ENCODE measurements at regions not wholly inside any gene's neighbourhood (a gene's known extent, or its start where the extent isn't known, plus 50 kb on each side); places are given as distances from the start of the nearest gene placed in this dataset.

GRCh38 chr20:51166489-51166888, 143.6 kb upstream of the KCNG1 start:
- Histone ChIP-seq H3F3A (ENCODE audit: insufficient read depth, low read length) (no peaks in the 10 kb centered on the region), H3K4me2 (ENCODE audit: low read depth, low read length) (no peak overlapping the region)

DNA sequence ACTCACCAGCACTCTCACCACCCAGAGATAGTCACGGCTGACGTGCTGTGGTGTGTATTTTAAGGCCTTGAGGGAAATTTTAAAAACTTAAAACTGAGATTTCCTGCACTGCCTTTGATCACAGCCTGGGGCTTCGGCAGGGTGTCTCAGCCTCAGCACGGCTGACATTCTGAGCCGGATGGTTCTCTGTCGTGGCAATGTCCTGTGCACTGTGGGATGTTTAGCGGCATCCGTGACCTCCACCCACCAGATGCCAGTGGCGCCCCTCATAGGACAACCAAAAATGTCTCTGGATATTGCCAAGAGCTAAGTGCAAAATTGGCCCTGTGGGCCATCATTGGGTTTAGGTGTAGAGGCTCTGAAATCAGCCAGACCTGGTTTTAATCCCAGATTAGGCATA, 142.2 kb upstream of the KCNG1 start:
- no peak for DNase-seq
- Histone ChIP-seq H3K9me3 (replicated peaks; ENCODE audit: insufficient read depth, low read length) (no peaks in the 10 kb centered on the region), H2AFZ (ENCODE audit: low read length) (no peak overlapping the region), H3K4me1 (ENCODE audit: low read length) (0 out of 2 replicates have a peak, but pooled peaks cover 4% of the 10 kb centered on the region), H3K36me3 (replicated peaks; ENCODE audit: insufficient read depth, low read length) (no peaks in the 10 kb centered on the region), H3K4me3 (ENCODE audit: low read length) (no peak overlapping the region), H3F3A (ENCODE audit: insufficient read depth, low read length) (no peaks in the 10 kb centered on the region), H4K20me1 (ENCODE audit: insufficient read depth, low read length) (no peaks in the 10 kb centered on the region), H3K27ac (ENCODE audit: low read length) (no peak overlapping the region), H3K4me2 (ENCODE audit: low read depth, low read length) (no peak overlapping the region), H3K79me2 (ENCODE audit: low read length) (no peaks in the 10 kb centered on the region), H3K9me2 (replicated peaks; ENCODE audit: insufficient read depth, low read length) (no peaks in the 10 kb centered on the region), H3K27me3 (replicated peaks; ENCODE audit: insufficient read depth, low read length) (no peaks in the 10 kb centered on the region), H3K9ac (ENCODE audit: low read length) (no peak overlapping the region)
- TF ChIP-seq EZH2 (optimal IDR thresholded peaks at IDR 0.05; ENCODE audit: low read depth, low read length) (no peak), EZH2phosphoT487 (IDR thresholded peaks at IDR 0.05; ENCODE audit: low read length) (no peak), CTCF (IDR thresholded peaks at IDR 0.05; ENCODE audit: low read length) (no peak)

More at GRCh38 chr20:51166489-51166888, 143.6 kb upstream of the KCNG1 start:
- H3K9me2 ChIP-seq (replicated peaks; ENCODE audit: insufficient read depth, low read length): no peaks in the 10 kb centered on the region
- no peaks in the 10 kb centered on the region for H3K9me3 ChIP-seq (replicated peaks; ENCODE audit: insufficient read depth, low read length)
- H3K79me2 ChIP-seq (ENCODE audit: low read length): no peaks in the 10 kb centered on the region
- TF ChIP-seq CTCF (IDR thresholded peaks at IDR 0.05; ENCODE audit: low read length) (no peak), EZH2 (optimal IDR thresholded peaks at IDR 0.05; ENCODE audit: low read depth, low read length) (no peak)
- H4K20me1 ChIP-seq (ENCODE audit: insufficient read depth, low read length): no peaks in the 10 kb centered on the region
- DNase-seq: no peak
- H3K36me3 ChIP-seq (replicated peaks; ENCODE audit: insufficient read depth, low read length): no peaks in the 10 kb centered on the region
- no peaks in the 10 kb centered on the region for H3K27me3 ChIP-seq (replicated peaks; ENCODE audit: insufficient read depth, low read length)
- H3K4me3 ChIP-seq (ENCODE audit: low read length): no peak overlapping the region
- no peak overlapping the region for H3K27ac ChIP-seq (ENCODE audit: low read length)
- no peak overlapping the region for H3K9ac ChIP-seq (ENCODE audit: low read length)
- H2AFZ ChIP-seq (ENCODE audit: low read length): no peak overlapping the region
- H3K4me1 ChIP-seq (ENCODE audit: low read length): 0 out of 2 replicates have a peak, but pooled peaks cover 4% of the 10 kb centered on the region

GRCh38 chr20:51164731-51165130, 141.8 kb upstream of the KCNG1 start:
- H4K20me1 ChIP-seq (ENCODE audit: insufficient read depth, low read length): no peaks in the 10 kb centered on the region
- H3K9me2 ChIP-seq (replicated peaks; ENCODE audit: insufficient read depth, low read length): no peaks in the 10 kb centered on the region
- no peaks in the 10 kb centered on the region for H3F3A ChIP-seq (ENCODE audit: insufficient read depth, low read length)
- H3K9me3 ChIP-seq (replicated peaks; ENCODE audit: insufficient read depth, low read length): no peaks in the 10 kb centered on the region
- H3K4me3 ChIP-seq (ENCODE audit: low read length): no peak overlapping the region
- 0 out of 2 replicates have a peak, but pooled peaks cover 4% of the 10 kb centered on the region for H3K4me1 ChIP-seq (ENCODE audit: low read length)
- no peak overlapping the region for H3K4me2 ChIP-seq (ENCODE audit: low read depth, low read length)
- no peak overlapping the region for H3K9ac ChIP-seq (ENCODE audit: low read length)
- no peak for DNase-seq
- no peaks in the 10 kb centered on the region for H3K36me3 ChIP-seq (replicated peaks; ENCODE audit: insufficient read depth, low read length)
- no peak overlapping the region for H3K27ac ChIP-seq (ENCODE audit: low read length)
- no peak overlapping the region for H2AFZ ChIP-seq (ENCODE audit: low read length)
- no peaks in the 10 kb centered on the region for H3K27me3 ChIP-seq (replicated peaks; ENCODE audit: insufficient read depth, low read length)
- TF ChIP-seq EZH2phosphoT487 (IDR thresholded peaks at IDR 0.05; ENCODE audit: low read length) (no peak), CTCF (IDR thresholded peaks at IDR 0.05; ENCODE audit: low read length) (no peak), EZH2 (optimal IDR thresholded peaks at IDR 0.05; ENCODE audit: low read depth, low read length) (no peak)
- H3K79me2 ChIP-seq (ENCODE audit: low read length): no peaks in the 10 kb centered on the region
